Panc1 (cell line): ENCODE measurements at regions not wholly inside any gene's neighbourhood (a gene's known extent, or its start where the extent isn't known, plus 50 kb on each side); places are given as distances from the start of the nearest gene placed in this dataset.

Source experiments
- POLR2AphosphoS5 ChIP-seq: IDR thresholded peaks from 2 replicates; pipeline ENCODE4 v1.6.1; 2012; ENCODE audit warnings: mild to moderate bottlenecking, low read depth, low read length, moderate library complexity
- SIN3A ChIP-seq: IDR thresholded peaks from 2 replicates; pipeline ENCODE4 v1.6.1; 2012; ENCODE audit warnings: low read depth, mild to moderate bottlenecking, low read length, moderate library complexity, borderline replicate concordance; ENCODE audit not compliant: insufficient read depth
- TCF7L2 ChIP-seq: IDR thresholded peaks from 2 replicates; pipeline ENCODE4 v1.6.1; 2011; ENCODE audit warnings: mild to moderate bottlenecking, low read depth, low read length, inconsistent platforms
- TF ChIP-seq, protein P1 (sequence below): fragments of 450-650 bp; IDR thresholded peaks from 2 replicates; pipeline ENCODE4 v1.5.1; 2017; ENCODE audit warnings: mild to moderate bottlenecking
- TF ChIP-seq, protein P2 (sequence below), 2 experiments: IDR thresholded peaks; 2 replicates each; pipeline ENCODE4 v1.6.1; 2011 to 2012; ENCODE audit warnings: low read depth in 2 of 2, control low read depth in 1 of 2, low read length in 1 of 2, mild to moderate bottlenecking in 1 of 2, moderate library complexity in 1 of 2; ENCODE audit not compliant: insufficient read depth in 1 of 2

DNA sequence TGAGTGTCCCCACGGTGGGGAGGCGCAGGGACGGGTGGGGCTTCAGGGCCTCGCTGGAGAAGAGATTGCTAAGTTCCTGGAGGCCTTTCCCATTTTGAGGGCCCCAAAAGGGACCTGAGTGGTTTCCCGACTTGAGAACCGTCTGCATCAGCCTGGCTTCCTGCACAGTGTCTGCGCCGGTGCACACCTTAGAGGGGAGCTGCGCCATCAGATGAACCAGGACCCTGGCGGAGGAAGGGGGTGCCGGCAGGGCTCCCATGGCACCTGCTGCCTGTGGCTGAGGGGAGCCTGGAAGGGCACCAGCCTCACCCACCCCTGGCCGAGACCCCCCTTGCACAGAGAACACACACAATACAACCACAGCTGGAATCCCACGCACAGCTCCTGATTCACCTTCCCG, 465.1 kb upstream of the MYT1L start:
- TF ChIP-seq, protein P1, sequence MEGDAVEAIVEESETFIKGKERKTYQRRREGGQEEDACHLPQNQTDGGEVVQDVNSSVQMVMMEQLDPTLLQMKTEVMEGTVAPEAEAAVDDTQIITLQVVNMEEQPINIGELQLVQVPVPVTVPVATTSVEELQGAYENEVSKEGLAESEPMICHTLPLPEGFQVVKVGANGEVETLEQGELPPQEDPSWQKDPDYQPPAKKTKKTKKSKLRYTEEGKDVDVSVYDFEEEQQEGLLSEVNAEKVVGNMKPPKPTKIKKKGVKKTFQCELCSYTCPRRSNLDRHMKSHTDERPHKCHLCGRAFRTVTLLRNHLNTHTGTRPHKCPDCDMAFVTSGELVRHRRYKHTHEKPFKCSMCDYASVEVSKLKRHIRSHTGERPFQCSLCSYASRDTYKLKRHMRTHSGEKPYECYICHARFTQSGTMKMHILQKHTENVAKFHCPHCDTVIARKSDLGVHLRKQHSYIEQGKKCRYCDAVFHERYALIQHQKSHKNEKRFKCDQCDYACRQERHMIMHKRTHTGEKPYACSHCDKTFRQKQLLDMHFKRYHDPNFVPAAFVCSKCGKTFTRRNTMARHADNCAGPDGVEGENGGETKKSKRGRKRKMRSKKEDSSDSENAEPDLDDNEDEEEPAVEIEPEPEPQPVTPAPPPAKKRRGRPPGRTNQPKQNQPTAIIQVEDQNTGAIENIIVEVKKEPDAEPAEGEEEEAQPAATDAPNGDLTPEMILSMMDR: no peak
- TF ChIP-seq, protein P2, sequence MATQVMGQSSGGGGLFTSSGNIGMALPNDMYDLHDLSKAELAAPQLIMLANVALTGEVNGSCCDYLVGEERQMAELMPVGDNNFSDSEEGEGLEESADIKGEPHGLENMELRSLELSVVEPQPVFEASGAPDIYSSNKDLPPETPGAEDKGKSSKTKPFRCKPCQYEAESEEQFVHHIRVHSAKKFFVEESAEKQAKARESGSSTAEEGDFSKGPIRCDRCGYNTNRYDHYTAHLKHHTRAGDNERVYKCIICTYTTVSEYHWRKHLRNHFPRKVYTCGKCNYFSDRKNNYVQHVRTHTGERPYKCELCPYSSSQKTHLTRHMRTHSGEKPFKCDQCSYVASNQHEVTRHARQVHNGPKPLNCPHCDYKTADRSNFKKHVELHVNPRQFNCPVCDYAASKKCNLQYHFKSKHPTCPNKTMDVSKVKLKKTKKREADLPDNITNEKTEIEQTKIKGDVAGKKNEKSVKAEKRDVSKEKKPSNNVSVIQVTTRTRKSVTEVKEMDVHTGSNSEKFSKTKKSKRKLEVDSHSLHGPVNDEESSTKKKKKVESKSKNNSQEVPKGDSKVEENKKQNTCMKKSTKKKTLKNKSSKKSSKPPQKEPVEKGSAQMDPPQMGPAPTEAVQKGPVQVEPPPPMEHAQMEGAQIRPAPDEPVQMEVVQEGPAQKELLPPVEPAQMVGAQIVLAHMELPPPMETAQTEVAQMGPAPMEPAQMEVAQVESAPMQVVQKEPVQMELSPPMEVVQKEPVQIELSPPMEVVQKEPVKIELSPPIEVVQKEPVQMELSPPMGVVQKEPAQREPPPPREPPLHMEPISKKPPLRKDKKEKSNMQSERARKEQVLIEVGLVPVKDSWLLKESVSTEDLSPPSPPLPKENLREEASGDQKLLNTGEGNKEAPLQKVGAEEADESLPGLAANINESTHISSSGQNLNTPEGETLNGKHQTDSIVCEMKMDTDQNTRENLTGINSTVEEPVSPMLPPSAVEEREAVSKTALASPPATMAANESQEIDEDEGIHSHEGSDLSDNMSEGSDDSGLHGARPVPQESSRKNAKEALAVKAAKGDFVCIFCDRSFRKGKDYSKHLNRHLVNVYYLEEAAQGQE (IDR thresholded peaks at IDR 0.05; ENCODE audit: insufficient read depth in 1 of 2, low read depth in 2 of 2, low read length in 1 of 2): no peak
- TF ChIP-seq TCF7L2 (no peak), POLR2AphosphoS5 (no peak), SIN3A (no peak)
